ENCODE measurements at regions not wholly inside any gene's neighbourhood (a gene's known extent, or its start where the extent isn't known, plus 50 kb on each side); places are given as distances from the start of the nearest gene placed in this dataset.
"Not testable (repeated sequence)": the region's sequence is repeated elsewhere in the genome, so short reads cannot be mapped to it uniquely, and the experiment has no call there.

DNA sequence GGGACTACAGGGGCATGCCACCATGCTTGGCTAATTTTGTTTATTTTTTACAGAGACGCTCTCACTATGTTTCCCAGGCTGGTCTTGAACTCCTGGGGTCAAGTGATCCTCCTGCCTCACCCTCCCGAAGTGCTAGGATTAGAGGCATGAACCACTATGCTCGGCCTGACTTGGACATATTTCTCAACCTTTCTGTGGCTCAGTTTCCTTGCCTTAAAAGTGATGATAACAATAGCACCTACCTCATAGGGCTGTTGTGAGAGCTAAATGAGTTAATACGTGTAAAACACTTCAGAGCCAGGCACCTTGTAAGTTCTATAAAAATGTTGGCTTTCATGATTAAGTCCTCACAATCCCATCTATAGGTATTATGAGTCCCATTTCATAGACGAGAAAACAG, 89.2 kb upstream of the METAP2 start:
- Histone ChIP-seq H3K4me1 (ENCODE audit: control insufficient read depth in 2 of 3, insufficient read depth in 2 of 3, low read depth in 1 of 3, low read length in 3 of 3) (no peaks in the 10 kb centered on the region), H3K27ac (ENCODE audit: low read depth in 2 of 2, low read length in 2 of 2) (no peak overlapping the region), H3K4me3 (ENCODE audit: low read length in 3 of 3) (no peak overlapping the region), H3K9ac (ENCODE audit: low read length in 3 of 3) (no peak overlapping the region), H3K9me3 (ENCODE audit: control insufficient read depth in 2 of 3, insufficient read depth in 1 of 3, low read length in 3 of 3) (no peaks in the 10 kb centered on the region), H3K36me3 (ENCODE audit: control insufficient read depth in 2 of 3, insufficient read depth in 3 of 3, low read length in 3 of 3) (no peaks in the 10 kb centered on the region), H3K27me3 (ENCODE audit: control insufficient read depth, insufficient read depth, low read length) (no peaks in the 10 kb centered on the region)
- intact Hi-C loops (cut with DNase I): no loop called here
- no peak for TF ChIP-seq CTCF (IDR thresholded peaks at IDR 0.05; ENCODE audit: borderline replicate concordance, extremely low read depth, insufficient read depth)
- DNase-seq: no peak
- FAIRE-seq: no peak

DNA sequence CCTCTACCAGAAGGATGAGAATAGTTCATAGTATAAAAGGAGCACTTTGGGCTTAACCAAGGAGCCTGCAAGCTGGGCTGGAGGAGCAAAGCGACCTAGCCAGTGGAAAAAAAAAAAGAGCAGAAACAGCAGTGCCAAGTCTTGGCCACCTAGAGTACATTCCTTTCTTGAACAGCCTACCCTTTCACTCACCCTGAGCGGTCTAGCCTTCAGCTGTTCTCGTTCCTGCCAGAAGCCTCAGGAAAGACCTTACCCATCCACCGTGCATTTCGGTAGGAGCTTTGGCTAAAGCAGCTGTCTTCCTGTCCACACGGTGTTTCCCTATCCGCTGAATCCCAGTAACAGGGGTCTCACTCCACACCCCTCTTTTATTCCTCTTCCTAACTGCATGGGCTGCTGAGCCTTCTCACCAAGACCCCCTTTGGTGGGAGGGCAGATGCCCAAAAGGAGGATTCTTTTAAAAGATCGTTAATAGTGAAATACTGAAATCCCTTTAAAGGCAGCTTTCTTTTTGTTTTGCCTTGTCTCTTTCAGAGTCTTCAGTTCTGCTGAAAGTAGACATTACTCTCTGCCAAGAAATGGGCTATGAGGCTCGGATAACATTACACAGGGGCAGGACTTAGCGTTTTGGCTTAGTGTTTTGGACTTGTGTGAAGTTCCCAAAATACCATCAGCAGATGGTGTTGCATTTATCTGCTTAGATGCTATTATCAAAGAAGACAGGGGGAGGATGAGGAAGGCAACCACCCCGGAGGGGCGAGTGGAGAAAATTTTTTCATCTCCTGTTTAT, 88.5 kb upstream of the METAP2 start:
- no peak overlapping the region for H3K9ac ChIP-seq (ENCODE audit: low read length in 3 of 3)
- FAIRE-seq (no peak), DNase-seq (peak in 1 of 5 donors; percentile 34)
- no peaks in the 10 kb centered on the region for H3K4me1 ChIP-seq (ENCODE audit: control insufficient read depth in 2 of 3, insufficient read depth in 2 of 3, low read depth in 1 of 3, low read length in 3 of 3)
- H3K4me3 ChIP-seq (ENCODE audit: low read length in 3 of 3): peak overlapping the region in 2 of 3 donors; percentile 18 to 43
- H3K27me3 ChIP-seq (ENCODE audit: control insufficient read depth, insufficient read depth, low read length): no peaks in the 10 kb centered on the region
- intact Hi-C loops (cut with DNase I): no loop called here
- H3K27ac ChIP-seq (ENCODE audit: low read depth in 2 of 2, low read length in 2 of 2): no peak overlapping the region
- H3K9me3 ChIP-seq (ENCODE audit: control insufficient read depth in 2 of 3, insufficient read depth in 1 of 3, low read length in 3 of 3): no peaks in the 10 kb centered on the region
- TF ChIP-seq CTCF (IDR thresholded peaks at IDR 0.05; ENCODE audit: borderline replicate concordance, extremely low read depth, insufficient read depth): no peak
- no peaks in the 10 kb centered on the region for H3K36me3 ChIP-seq (ENCODE audit: control insufficient read depth in 2 of 3, insufficient read depth in 3 of 3, low read length in 3 of 3)

DNA sequence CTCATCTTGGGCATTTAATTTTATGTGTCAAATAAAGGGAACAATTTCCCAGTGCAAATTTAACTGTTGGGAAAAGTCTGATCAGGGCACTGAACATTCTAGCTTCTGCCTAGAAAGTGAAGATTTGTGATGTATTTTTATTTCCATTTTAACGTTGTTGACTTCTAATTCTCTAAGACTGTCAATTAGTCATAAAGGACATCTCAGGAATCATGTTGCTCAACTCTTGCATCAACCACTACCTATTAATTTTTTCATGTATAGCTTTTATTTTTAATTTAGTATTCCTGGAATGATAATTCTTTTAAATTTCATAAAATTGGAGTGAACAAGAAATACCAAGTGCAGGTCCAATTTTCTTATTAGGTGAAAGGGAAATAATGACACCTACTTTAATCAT, 87.9 kb upstream of the METAP2 start:
- TF ChIP-seq CTCF (IDR thresholded peaks at IDR 0.05; ENCODE audit: borderline replicate concordance, extremely low read depth, insufficient read depth): no peak
- Histone ChIP-seq H3K9ac (ENCODE audit: low read length in 3 of 3) (no peak overlapping the region), H3K36me3 (ENCODE audit: control insufficient read depth in 2 of 3, insufficient read depth in 3 of 3, low read length in 3 of 3) (no peaks in the 10 kb centered on the region), H3K27ac (ENCODE audit: low read depth in 2 of 2, low read length in 2 of 2) (no peak overlapping the region), H3K9me3 (ENCODE audit: control insufficient read depth in 2 of 3, insufficient read depth in 1 of 3, low read length in 3 of 3) (no peaks in the 10 kb centered on the region), H3K27me3 (ENCODE audit: control insufficient read depth, insufficient read depth, low read length) (no peaks in the 10 kb centered on the region), H3K4me3 (ENCODE audit: low read length in 3 of 3) (peak overlapping the region in 1 of 3 donors; percentile 43), H3K4me1 (ENCODE audit: control insufficient read depth in 2 of 3, insufficient read depth in 2 of 3, low read depth in 1 of 3, low read length in 3 of 3) (no peaks in the 10 kb centered on the region)
- FAIRE-seq: no peak
- DNase-seq: no peak
- intact Hi-C loops (cut with DNase I): no loop called here

DNA sequence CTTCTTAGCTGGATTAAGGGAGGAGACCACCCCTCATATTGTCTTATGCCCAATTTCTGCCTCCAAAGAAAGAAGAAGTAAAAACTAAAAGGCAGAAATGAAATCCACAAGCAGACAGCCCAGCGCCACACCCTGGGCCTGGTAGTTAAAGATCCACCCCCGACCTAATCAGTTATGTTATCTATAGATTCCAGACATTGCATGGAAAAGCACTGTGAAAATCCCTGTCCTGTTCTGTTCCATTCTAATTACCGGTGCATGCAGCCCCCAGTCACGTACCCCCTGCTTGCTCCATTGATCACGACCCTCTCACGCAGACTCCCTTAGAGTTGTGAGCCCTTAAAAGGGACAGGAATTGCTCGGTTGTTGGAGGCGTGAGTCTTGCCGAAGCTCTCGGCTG, 85.7 kb upstream of the METAP2 start:
- H3K36me3 ChIP-seq (ENCODE audit: control insufficient read depth in 2 of 3, insufficient read depth in 3 of 3, low read length in 3 of 3); H3K9ac ChIP-seq (ENCODE audit: low read length in 3 of 3); H3K4me3 ChIP-seq (ENCODE audit: low read length in 3 of 3); H3K4me1 ChIP-seq (ENCODE audit: control insufficient read depth in 2 of 3, insufficient read depth in 2 of 3, low read depth in 1 of 3, low read length in 3 of 3); DNase-seq; H3K27ac ChIP-seq (ENCODE audit: low read depth in 2 of 2, low read length in 2 of 2); H3K9me3 ChIP-seq (ENCODE audit: control insufficient read depth in 2 of 3, insufficient read depth in 1 of 3, low read length in 3 of 3); FAIRE-seq; H3K27me3 ChIP-seq (ENCODE audit: control insufficient read depth, insufficient read depth, low read length); intact Hi-C loops (cut with DNase I): not testable (repeated sequence)

All from kidney (tissue), 13 donors.